GM12873 (cell line): ENCODE measurements at regions not wholly inside any gene's neighbourhood (a gene's known extent, or its start where the extent isn't known, plus 50 kb on each side); places are given as distances from the start of the nearest gene placed in this dataset.

Source experiments
- TF ChIP-seq, protein P1 (sequence below): IDR thresholded peaks from 2 replicates; pipeline ENCODE4 v1.5.1; 2012; ENCODE audit warnings: low read depth, mild to moderate bottlenecking, moderate library complexity, low read length, control low read depth; ENCODE audit not compliant: insufficient read depth; ENCODE audit errors: missing control alignments

DNA sequence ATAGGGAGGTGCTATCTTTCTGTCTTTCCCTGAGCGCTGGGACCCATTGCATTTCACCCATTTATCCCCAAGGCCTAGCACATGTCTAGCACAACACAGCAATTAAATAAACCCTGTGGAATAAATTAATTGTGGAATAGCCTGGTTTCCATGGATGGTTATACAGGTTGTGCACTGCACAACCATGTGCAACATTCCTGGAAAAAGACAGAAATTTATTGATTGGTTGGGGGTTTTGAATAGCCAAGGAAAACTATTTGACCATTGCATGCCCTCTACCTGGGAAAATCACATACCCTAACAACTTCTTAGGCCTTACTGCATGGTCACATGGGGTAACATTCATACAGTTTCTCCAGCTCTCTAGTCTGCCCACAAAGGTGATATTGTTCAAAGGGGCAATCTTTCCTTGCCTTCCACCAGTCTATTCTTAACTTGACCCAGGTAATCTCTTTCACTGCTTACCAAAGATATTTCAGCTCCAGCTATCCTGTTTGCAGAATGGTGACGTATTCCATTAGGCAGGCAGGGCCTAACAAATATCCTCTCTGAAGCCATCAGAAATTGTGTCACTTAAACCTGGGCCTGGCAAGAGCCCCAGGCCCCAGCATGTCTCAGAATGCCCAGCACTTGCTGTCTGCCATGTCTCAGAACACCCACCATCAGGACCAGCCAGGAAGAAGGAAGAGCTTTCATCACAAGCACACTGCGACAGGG is 157.9 kb upstream of the RAB4A start:
- TF ChIP-seq, protein P1, sequence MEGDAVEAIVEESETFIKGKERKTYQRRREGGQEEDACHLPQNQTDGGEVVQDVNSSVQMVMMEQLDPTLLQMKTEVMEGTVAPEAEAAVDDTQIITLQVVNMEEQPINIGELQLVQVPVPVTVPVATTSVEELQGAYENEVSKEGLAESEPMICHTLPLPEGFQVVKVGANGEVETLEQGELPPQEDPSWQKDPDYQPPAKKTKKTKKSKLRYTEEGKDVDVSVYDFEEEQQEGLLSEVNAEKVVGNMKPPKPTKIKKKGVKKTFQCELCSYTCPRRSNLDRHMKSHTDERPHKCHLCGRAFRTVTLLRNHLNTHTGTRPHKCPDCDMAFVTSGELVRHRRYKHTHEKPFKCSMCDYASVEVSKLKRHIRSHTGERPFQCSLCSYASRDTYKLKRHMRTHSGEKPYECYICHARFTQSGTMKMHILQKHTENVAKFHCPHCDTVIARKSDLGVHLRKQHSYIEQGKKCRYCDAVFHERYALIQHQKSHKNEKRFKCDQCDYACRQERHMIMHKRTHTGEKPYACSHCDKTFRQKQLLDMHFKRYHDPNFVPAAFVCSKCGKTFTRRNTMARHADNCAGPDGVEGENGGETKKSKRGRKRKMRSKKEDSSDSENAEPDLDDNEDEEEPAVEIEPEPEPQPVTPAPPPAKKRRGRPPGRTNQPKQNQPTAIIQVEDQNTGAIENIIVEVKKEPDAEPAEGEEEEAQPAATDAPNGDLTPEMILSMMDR: no peak

DNA sequence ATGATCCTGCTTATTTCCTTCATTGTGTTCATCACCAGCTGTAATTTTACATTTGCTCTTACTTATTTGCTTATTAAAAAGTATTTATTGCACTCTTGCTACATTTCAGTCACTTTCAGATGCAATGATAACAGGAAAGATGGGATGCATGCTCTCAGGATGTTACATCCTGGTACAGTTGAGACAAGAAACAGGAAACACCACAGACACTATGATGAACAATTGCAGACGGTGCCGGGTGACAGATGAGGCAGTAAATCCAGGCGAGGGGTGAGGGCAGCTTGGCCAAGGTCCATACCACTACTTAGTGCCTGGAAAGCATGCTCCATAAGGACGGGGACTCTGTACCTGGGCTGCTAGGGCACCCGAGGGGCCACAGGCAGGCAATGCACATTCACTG is 156.6 kb upstream of the RAB4A start:
- TF ChIP-seq, protein P1: no peak

DNA sequence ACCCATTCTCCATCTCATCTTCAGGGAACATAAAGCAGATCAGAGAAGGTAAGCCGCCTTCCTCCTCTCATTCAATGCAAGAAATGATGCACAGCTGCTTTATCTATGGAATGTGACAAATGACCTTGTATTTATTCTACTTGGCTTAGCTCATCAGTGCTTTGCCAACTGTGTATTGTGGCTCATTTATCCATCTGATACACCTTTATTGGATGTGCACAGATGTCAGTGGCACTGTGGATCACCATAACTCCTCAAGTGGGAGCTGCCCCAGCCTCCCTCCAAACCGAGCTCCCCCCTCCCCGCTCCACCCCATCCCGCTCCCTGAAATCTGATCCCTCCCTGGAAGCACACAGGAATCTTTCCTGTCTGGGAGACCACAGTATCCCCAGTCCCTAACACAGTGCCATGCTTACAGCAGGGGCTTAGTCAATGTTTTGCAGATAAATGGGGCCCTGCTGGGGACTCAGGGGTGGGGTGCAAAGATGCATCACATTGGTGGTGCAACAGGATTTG is 156.0 kb upstream of the RAB4A start:
- TF ChIP-seq, protein P1: no peak

DNA sequence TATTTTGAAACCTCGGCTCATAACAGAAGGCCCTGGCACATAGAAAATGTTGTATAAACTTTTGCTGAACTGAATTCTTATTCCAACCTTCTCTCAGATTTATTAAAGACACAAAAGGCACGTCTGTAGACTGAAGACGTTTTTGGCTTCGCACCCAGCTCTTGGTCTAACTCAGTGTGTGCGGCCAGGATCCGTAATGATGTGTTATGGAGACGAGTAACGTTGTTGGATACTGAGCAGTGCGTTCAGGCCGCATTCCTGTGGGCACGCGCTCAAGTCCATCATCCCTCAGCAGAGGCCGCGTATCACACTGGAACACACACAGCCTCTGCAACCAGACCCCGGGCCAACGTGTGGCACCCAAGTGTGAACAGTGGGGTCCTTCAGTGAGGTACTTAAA is 154.8 kb upstream of the RAB4A start:
- TF ChIP-seq, protein P1: no peak

DNA sequence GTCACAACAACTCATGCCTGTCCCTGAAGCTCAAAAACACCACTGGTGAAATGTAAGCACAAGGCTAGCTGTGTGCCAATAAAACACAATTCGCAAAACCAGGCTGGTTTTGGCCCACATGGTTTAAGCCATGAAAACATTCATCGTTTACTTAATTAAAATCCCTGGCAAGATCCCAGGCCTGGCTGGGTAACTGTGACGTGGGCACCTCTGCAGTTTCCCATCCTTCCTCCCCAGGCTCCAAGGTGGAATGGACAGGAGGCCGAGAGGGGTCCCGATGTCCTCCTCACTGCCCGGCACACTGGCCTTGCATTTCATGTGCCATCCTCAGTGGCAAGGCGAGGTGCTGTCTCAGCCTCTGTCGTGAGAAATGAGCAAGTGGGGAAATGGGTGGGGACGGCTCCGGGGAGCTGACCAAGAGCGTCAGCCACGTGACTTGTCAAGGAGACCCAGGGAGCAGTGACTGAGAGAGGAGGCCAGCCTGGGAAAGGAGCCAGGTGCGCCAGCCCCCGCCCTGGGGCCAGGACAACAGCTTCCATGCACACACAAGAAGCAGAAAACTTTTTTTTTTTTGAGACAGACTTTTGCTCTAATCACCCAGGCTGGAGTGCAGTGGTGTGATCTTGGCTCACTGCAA is 153.1 kb upstream of the RAB4A start:
- TF ChIP-seq, protein P1: no peak

DNA sequence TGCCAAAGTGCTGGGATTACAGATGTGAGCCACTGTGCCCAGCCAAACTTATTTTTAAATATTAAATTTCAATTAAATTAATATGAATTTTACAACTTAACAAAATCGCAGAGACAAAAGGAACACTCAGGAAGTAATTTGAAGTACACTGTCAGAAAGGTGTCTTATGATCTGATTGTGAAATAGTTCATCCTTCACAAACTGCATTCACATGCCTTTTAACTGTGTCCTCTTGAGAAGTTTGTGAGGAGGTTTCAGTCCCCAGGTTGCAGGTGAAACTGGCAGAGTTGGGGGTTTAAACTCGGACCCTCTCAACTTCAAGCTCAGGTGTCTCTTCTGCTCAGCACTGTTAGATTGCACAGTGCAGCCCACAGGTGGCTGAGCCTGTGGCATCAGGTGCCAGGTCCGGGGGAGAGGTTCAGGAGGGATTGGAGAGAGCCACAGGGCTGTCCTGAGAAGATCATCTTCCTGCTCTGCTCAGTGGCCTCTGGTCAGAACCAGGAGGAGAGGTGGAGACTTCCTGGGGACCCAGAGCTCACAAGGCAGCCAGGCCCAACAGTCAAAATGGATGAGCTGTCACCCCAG is 152.3 kb upstream of the RAB4A start:
- TF ChIP-seq, protein P1: no peak

DNA sequence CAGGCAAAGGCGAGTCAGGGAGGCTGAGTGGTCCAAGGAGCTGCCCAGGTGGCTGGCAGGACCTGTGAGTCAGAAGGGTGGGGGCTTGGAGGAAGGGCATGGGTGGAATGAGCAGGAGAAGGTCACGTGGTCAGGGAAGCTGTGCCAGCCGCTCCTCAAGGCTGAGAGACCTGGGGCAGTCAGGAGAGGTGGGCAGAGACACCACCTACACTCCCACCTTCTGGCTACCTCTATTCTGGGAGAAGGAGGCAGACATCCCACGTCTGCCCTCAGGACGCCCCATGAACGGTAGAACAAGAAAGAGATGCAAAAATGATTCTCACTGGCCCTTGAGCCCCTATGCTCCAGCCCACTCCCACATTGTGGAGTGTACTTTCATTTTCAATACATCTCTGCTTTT is 151.8 kb upstream of the RAB4A start:
- TF ChIP-seq, protein P1: no peak
